SK-N-SH treated with all-trans-retinoic acid at 6 μM for 48 hours (cell line): ENCODE measurements at regions not wholly inside any gene's neighbourhood (a gene's known extent, or its start where the extent isn't known, plus 50 kb on each side); places are given as distances from the start of the nearest gene placed in this dataset.

Source experiments
- ARNTL ChIP-seq: fragments of 450-650 bp; formaldehyde crosslinking; IDR thresholded peaks from 2 replicates; pipeline ENCODE4 v1.5.0; 2020; ENCODE audit warnings: low read depth, mild to moderate bottlenecking, moderate library complexity, borderline replicate concordance
- BACH2 ChIP-seq: fragments of 250-450 bp; sonication (Bioruptor Pico); IDR thresholded peaks from 2 replicates; pipeline ENCODE4 v1.9.0; 2021; ENCODE audit warnings: mild to moderate bottlenecking, borderline replicate concordance
- CSDC2 ChIP-seq: fragments of 250-450 bp; sonication (Bioruptor Pico); IDR thresholded peaks from 2 replicates; pipeline ENCODE4 v1.5.0; 2020; ENCODE audit warnings: mild to moderate bottlenecking, moderate library complexity
- CSRNP3 ChIP-seq: fragments of 250-450 bp; sonication (Bioruptor Pico); IDR thresholded peaks from 2 replicates; pipeline ENCODE4 v1.5.1; 2021; ENCODE audit warnings: mild to moderate bottlenecking, moderate library complexity
- GLIS3 ChIP-seq: fragments of 250-450 bp; sonication (Bioruptor Pico); IDR thresholded peaks from 2 replicates; pipeline ENCODE4 v1.5.0; 2020; ENCODE audit warnings: mild to moderate bottlenecking, moderate library complexity
- RARB ChIP-seq: fragments of 250-450 bp; sonication (Bioruptor Pico); IDR thresholded peaks from 2 replicates; pipeline ENCODE4 v1.8.0; 2021; ENCODE audit warnings: mild to moderate bottlenecking, moderate library complexity
- SNAI2 ChIP-seq: fragments of 250-450 bp; sonication (Bioruptor Pico); IDR thresholded peaks from 2 replicates; pipeline ENCODE4 v1.5.0; 2020; ENCODE audit warnings: mild to moderate bottlenecking, moderate library complexity
- TCF4 ChIP-seq: fragments of 250-450 bp; sonication (Bioruptor Pico); IDR thresholded peaks from 2 replicates; pipeline ENCODE4 v1.8.0; 2021; ENCODE audit warnings: mild to moderate bottlenecking, moderate library complexity, borderline replicate concordance
- ZFP30 ChIP-seq: fragments of 450-650 bp; formaldehyde crosslinking; IDR thresholded peaks from 2 replicates; pipeline ENCODE4 v1.5.0; 2022; ENCODE audit warnings: mild to moderate bottlenecking, moderate library complexity
- ZNF565 ChIP-seq: fragments of 450-650 bp; formaldehyde crosslinking; conservative IDR thresholded peaks from 2 replicates; pipeline ENCODE4 v1.5.0; 2020; ENCODE audit warnings: low read depth, mild to moderate bottlenecking, moderate library complexity
- ZNF8 ChIP-seq: fragments of 450-650 bp; formaldehyde crosslinking; IDR thresholded peaks from 2 replicates; pipeline ENCODE4 v1.5.0; 2020; ENCODE audit warnings: mild to moderate bottlenecking, moderate library complexity
- TF ChIP-seq, protein P1 (sequence below): fragments of 250-450 bp; sonication (Bioruptor Pico); IDR thresholded peaks from 2 replicates; pipeline ENCODE4 v1.5.1; 2020; ENCODE audit warnings: low read depth, mild to moderate bottlenecking, moderate library complexity
- TF ChIP-seq, protein P2 (sequence below): fragments of 250-450 bp; sonication (Bioruptor Pico); IDR thresholded peaks from 2 replicates; pipeline ENCODE4 v1.8.0; 2020; ENCODE audit warnings: mild to moderate bottlenecking, moderate library complexity, borderline replicate concordance

DNA sequence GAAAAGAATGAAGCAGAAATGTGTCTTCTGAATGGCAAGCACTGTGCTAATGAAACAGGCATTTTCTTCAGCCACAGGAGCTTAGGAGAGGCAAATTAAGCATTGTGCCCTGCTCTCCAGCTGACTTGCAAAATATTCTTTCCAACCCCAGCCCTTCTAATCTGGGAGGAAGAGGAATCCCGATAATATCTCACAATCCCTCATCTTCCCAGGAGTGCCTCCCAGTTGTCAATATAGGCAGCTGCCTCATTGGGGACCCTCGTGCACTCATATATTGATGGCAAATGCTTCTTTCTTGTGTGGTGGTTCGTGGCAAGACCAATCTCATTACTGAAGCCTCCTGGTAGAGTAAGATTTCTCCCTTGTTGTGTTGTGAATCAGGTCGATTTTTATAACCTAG is 299.0 kb downstream of the COG6 start:
- TF ChIP-seq TCF4 (CRISPR knock-in tag) (no peak), BACH2 (CRISPR knock-in tag) (no peak), RARB (CRISPR knock-in tag) (no peak), ZFP30 (CRISPR knock-in tag) (no peak), CSRNP3 (CRISPR knock-in tag) (no peak), ZNF8 (no peak), CSDC2 (CRISPR knock-in tag) (no peak), SNAI2 (CRISPR knock-in tag) (no peak), ARNTL (no peak), GLIS3 (CRISPR knock-in tag) (no peak), ZNF565 (CRISPR knock-in tag) (no peak)
- TF ChIP-seq, protein P1, sequence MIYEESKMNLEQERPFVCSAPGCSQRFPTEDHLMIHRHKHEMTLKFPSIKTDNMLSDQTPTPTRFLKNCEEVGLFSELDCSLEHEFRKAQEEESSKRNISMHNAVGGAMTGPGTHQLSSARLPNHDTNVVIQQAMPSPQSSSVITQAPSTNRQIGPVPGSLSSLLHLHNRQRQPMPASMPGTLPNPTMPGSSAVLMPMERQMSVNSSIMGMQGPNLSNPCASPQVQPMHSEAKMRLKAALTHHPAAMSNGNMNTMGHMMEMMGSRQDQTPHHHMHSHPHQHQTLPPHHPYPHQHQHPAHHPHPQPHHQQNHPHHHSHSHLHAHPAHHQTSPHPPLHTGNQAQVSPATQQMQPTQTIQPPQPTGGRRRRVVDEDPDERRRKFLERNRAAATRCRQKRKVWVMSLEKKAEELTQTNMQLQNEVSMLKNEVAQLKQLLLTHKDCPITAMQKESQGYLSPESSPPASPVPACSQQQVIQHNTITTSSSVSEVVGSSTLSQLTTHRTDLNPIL (CRISPR knock-in tag), result no peak
- TF ChIP-seq, protein P2, sequence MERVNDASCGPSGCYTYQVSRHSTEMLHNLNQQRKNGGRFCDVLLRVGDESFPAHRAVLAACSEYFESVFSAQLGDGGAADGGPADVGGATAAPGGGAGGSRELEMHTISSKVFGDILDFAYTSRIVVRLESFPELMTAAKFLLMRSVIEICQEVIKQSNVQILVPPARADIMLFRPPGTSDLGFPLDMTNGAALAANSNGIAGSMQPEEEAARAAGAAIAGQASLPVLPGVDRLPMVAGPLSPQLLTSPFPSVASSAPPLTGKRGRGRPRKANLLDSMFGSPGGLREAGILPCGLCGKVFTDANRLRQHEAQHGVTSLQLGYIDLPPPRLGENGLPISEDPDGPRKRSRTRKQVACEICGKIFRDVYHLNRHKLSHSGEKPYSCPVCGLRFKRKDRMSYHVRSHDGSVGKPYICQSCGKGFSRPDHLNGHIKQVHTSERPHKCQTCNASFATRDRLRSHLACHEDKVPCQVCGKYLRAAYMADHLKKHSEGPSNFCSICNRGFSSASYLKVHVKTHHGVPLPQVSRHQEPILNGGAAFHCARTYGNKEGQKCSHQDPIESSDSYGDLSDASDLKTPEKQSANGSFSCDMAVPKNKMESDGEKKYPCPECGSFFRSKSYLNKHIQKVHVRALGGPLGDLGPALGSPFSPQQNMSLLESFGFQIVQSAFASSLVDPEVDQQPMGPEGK, result no peak
